K562 (cell line): ENCODE measurements at regions not wholly inside any gene's neighbourhood (a gene's known extent, or its start where the extent isn't known, plus 50 kb on each side); places are given as distances from the start of the nearest gene placed in this dataset.

Experiments
- ATAC-seq: fragments of 200-7000 bp; cut with Tn5 transposase; 3 replicates; pipeline ENCODE4 v1.9.1; 2020; ENCODE audit warnings: moderate library complexity
- BruUV-seq: library from RNA; stranded (reverse); fragments of 400-500 nt; replicated peaks from 2 replicates; lab custom pipeline; 2021; lab: Mats Ljungman, UMichigan
- CTCF ChIA-PET: fragments of 300-600 bp; formaldehyde crosslinking; extraction: SDS; loops from one replicate; lab custom pipeline; 2021; ENCODE audit warnings: low intra/inter-chr PET ratio; lab: Yijun Ruan, JAX
- POLR2A ChIA-PET: fragments of 300-600, 350-650 bp; sonication (Branson Sonifier 250); formaldehyde crosslinking; extraction: SDS; loops from one replicate; lab custom pipeline; 2021; ENCODE audit warnings: antibody characterized with exemption, inconsistent platforms; lab: Yijun Ruan, JAX
- DNase-seq, 4 experiments: peaks; one replicate each; pipeline versions ENCODE4 v3.0.0 to v3.0.0-alpha.2; 2011 to 2018; ENCODE audit warnings: low spot score in 3 of 4, mixed read lengths in 3 of 4; ENCODE audit errors: extremely low read depth in 1 of 4
- FAIRE-seq: peaks from 2 replicates; lab custom pipeline; 2011; peaks lifted over from hg19 to GRCh38; lab: Jason Lieb, UNC
- H2AFZ ChIP-seq: 2 replicates; pipeline ENCODE4 v1.6.0; 2011; ENCODE audit warnings: low read depth, low read length, control low read depth, inconsistent platforms
- H3K27ac ChIP-seq: fragments of 200-600 bp; 3 replicates; pipeline ENCODE4 v1.8.0; 2011; ENCODE audit warnings: low read depth, mild to moderate bottlenecking, control low read depth, inconsistent platforms, low read length, moderate library complexity, mixed read lengths; ENCODE audit errors: extremely low read depth
- H3K27me3 ChIP-seq, 2 experiments: fragments of 300-600 bp in 1 of 2; 2 replicates in 1 of 2; 3 replicates in 1 of 2; pipeline versions ENCODE4 v1.6.0 to v1.8.0; 2011; ENCODE audit warnings: inconsistent platforms in 2 of 2, low read length in 2 of 2, mild to moderate bottlenecking in 1 of 2, mixed read lengths in 1 of 2, moderate library complexity in 1 of 2; ENCODE audit not compliant: control insufficient read depth in 2 of 2, insufficient read depth in 2 of 2
- H3K36me3 ChIP-seq: fragments of 300-600 bp; 3 replicates; pipeline ENCODE4 v1.8.0; 2011; ENCODE audit warnings: mild to moderate bottlenecking, low read length, inconsistent platforms; ENCODE audit not compliant: control insufficient read depth, insufficient read depth
- H3K4me1 ChIP-seq, 2 experiments: fragments of 200-600 bp in 1 of 2; replicated peaks in 1 of 2; 2 replicates in 1 of 2; 3 replicates in 1 of 2; pipeline versions ENCODE4 v1.5.1 to v1.8.0; 2011; ENCODE audit warnings: inconsistent platforms in 2 of 2, low read length in 2 of 2, mild to moderate bottlenecking in 1 of 2, mixed read lengths in 1 of 2, moderate library complexity in 1 of 2; ENCODE audit not compliant: control insufficient read depth in 2 of 2, insufficient read depth in 2 of 2
- H3K4me2 ChIP-seq: 2 replicates; pipeline ENCODE4 v1.6.1; 2011; ENCODE audit warnings: low read length, control low read depth, inconsistent platforms, mixed read lengths; ENCODE audit not compliant: insufficient read depth
- H3K4me3 ChIP-seq: fragments of 200-600 bp; sonication (generic), shearing (Covaris generic); 2 replicates; pipeline ENCODE4 v1.5.1; 2016; ENCODE audit warnings: control low read depth, inconsistent platforms
- H3K79me2 ChIP-seq: fragments of 200-600 bp; 3 replicates; pipeline ENCODE4 v1.8.0; 2011; ENCODE audit warnings: low read length, inconsistent platforms; ENCODE audit not compliant: control insufficient read depth, insufficient read depth
- H3K9ac ChIP-seq, 2 experiments: 2 replicates each; pipeline versions ENCODE4 v1.6.0 to v1.6.1; 2011; ENCODE audit warnings: low read depth in 2 of 2, low read length in 2 of 2, control low read depth in 1 of 2, inconsistent platforms in 1 of 2, mild to moderate bottlenecking in 1 of 2, mixed read lengths in 1 of 2; ENCODE audit not compliant: insufficient read depth in 1 of 2
- H3K9me1 ChIP-seq: one replicate; pipeline ENCODE4 v1.6.0; 2011; ENCODE audit warnings: inconsistent platforms, mild to moderate bottlenecking, low read length, moderate library complexity; ENCODE audit not compliant: control insufficient read depth, insufficient read depth
- H3K9me3 ChIP-seq: replicated peaks from 2 replicates; pipeline ENCODE4 v1.5.1; 2011; ENCODE audit warnings: low read depth, low read length, inconsistent platforms; ENCODE audit not compliant: control insufficient read depth, insufficient read depth
- H4K20me1 ChIP-seq: replicated peaks from 2 replicates; pipeline ENCODE4 v1.6.1; 2011; ENCODE audit warnings: low read length, inconsistent platforms, mixed read lengths; ENCODE audit not compliant: control insufficient read depth, insufficient read depth
- BCL6 ChIP-seq: fragments of 250-450 bp; sonication (Bioruptor Pico); IDR thresholded peaks from 2 replicates; pipeline ENCODE4 v1.4.0; 2020
- HDAC2 ChIP-seq: fragments of 450-650 bp; IDR thresholded peaks from 2 replicates; pipeline ENCODE4 v1.6.1; 2016; ENCODE audit warnings: mild to moderate bottlenecking
- KLF1 ChIP-seq: fragments of 450-650 bp; IDR thresholded peaks from 2 replicates; pipeline ENCODE4 v1.6.1; 2016; ENCODE audit warnings: missing genetic modification characterization, missing compliant biosample characterization
- MAFF ChIP-seq: IDR thresholded peaks from 2 replicates; pipeline ENCODE4 v1.6.1; 2012; ENCODE audit warnings: low read length, improper control_type of control experiment
- NCOA4 ChIP-seq: fragments of 450-650 bp; IDR thresholded peaks from 2 replicates; pipeline ENCODE4 v1.6.1; 2018; ENCODE audit warnings: mild to moderate bottlenecking; ENCODE audit not compliant: partially characterized antibody
- SNRNP70 ChIP-seq: fragments of 200-400 bp; formaldehyde crosslinking; optimal IDR thresholded peaks from 2 replicates; pipeline ENCODE3; 2017; ENCODE audit warnings: low read depth, low read length
- TGIF2 ChIP-seq: sonication (generic); formaldehyde crosslinking; IDR thresholded peaks from 2 replicates; pipeline ENCODE4 v1.8.1; 2022; ENCODE audit warnings: mild to moderate bottlenecking, missing genetic modification reagents, moderate library complexity
- ZBTB17 ChIP-seq: fragments of 450-650 bp; formaldehyde crosslinking; IDR thresholded peaks from 2 replicates; pipeline ENCODE4 v1.4.0; 2020; ENCODE audit warnings: mild to moderate bottlenecking
- ZFP30 ChIP-seq: fragments of 250-450 bp; sonication (Bioruptor Pico); IDR thresholded peaks from 2 replicates; pipeline ENCODE4 v1.8.0; 2022; ENCODE audit warnings: moderate library complexity, mild to moderate bottlenecking, inconsistent platforms, borderline replicate concordance
- ZNF274 ChIP-seq: IDR thresholded peaks from 2 replicates; pipeline ENCODE4 v1.6.1; 2011; ENCODE audit warnings: low read depth, mild to moderate bottlenecking, low read length, moderate library complexity, borderline replicate concordance
- ZNF431 ChIP-seq: sonication (generic); formaldehyde crosslinking; IDR thresholded peaks from 2 replicates; pipeline ENCODE4 v1.8.0; 2022; ENCODE audit warnings: mild to moderate bottlenecking, missing genetic modification reagents
- WGBS: fragments of 100-300 bp; shearing (Covaris generic); methylation state at CpG from one replicate; pipeline ENCODE4 v1.1.6; 2016; ENCODE audit warnings: low coverage, mixed read lengths; ENCODE audit not compliant: insufficient coverage; ENCODE audit errors: missing lambda C conversion rate; 5-methylcytosine and 5-hydroxymethylcytosine counted together
- in situ Hi-C: fragments of 300-500 bp; cut with MboI; formaldehyde crosslinking; loops from 4 replicates; pipeline ENCODE4 v1.15.0; 2018; ENCODE audit warnings: inconsistent platforms, mixed read lengths
- intact Hi-C: fragments of 100-400 bp; cut with micrococcal nuclease; formaldehyde crosslinking; loops from 2 replicates; pipeline ENCODE4 v1.14.2; 2022
- TF ChIP-seq, protein P1 (sequence below): fragments of 250-450 bp; sonication (Bioruptor Pico); IDR thresholded peaks from 2 replicates; pipeline ENCODE4 v1.5.0; 2021; ENCODE audit warnings: mild to moderate bottlenecking, moderate library complexity
- TF ChIP-seq, protein P2 (sequence below): IDR thresholded peaks from 2 replicates; pipeline ENCODE4 v1.6.1; 2011; ENCODE audit warnings: borderline replicate concordance, low read depth, mild to moderate bottlenecking, moderate library complexity, low read length; ENCODE audit not compliant: insufficient read depth, poor library complexity, severe bottlenecking
- TF ChIP-seq, protein P3 (sequence below): fragments of 450-650 bp; formaldehyde crosslinking; IDR thresholded peaks from 2 replicates; pipeline ENCODE4 v1.4.0; 2020; ENCODE audit warnings: mild to moderate bottlenecking, moderate library complexity

- TF ChIP-seq, protein P1, sequence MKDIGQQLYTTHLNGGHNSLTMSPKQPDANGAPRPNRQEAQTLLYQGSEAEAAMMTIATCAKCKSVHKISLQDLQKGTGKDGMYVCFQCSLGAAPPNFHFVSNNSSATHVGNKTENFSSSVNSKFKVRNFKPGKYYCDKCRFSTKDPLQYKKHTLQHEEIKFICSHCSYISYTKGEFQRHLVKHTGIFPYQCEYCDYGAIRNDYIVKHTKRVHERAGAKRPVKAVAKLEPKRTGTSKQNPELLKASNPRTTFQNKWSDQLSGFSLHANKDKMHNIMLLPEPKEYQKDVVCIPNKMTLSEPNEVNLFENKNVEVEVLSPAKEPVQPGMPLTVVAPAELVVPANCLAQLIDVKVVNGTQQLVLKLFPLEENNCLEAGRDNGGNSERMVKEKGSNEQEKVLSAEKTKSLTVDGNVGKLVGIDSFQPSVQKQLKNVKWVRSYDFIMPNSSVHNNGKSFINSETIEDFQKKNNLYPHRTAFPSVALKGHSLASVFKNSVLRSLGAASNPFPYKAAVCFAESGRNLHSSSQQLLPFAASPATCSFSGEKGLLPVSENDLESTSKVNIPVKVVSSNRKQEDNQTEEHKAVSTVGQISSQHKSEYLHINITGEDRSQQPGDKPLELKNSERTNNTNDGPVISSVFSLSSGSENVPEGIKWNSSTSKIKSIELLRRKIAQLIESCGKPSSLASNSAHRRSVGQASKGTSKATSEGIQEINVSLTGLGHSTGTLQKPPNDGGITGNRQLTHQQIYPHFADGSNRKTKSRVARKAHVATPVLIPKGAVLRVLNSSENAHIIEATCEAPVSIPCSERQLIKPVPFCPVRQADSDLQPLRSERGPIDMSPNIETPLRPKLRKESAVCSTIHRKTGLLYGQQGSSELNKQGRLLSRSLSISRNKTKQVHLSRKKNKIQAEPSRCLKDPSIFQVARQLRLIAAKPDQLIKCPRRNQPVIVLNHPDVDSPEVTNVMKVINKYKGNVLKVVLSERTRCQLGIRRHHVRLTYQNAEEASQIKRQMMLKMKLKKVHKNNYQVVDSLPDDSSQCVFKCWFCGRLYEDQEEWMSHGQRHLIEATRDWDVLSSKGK (CRISPR knock-in tag): no peak
- no peak for TF ChIP-seq ZNF431 (CRISPR knock-in tag)
- TF ChIP-seq NCOA4: no peak
- TF ChIP-seq, protein P2, sequence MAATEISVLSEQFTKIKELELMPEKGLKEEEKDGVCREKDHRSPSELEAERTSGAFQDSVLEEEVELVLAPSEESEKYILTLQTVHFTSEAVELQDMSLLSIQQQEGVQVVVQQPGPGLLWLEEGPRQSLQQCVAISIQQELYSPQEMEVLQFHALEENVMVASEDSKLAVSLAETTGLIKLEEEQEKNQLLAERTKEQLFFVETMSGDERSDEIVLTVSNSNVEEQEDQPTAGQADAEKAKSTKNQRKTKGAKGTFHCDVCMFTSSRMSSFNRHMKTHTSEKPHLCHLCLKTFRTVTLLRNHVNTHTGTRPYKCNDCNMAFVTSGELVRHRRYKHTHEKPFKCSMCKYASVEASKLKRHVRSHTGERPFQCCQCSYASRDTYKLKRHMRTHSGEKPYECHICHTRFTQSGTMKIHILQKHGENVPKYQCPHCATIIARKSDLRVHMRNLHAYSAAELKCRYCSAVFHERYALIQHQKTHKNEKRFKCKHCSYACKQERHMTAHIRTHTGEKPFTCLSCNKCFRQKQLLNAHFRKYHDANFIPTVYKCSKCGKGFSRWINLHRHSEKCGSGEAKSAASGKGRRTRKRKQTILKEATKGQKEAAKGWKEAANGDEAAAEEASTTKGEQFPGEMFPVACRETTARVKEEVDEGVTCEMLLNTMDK: no peak
- TF ChIP-seq, all 486 proteins: peak for 0
Observed at GRCh38 chrX:74211911-74212310, 92.1 kb upstream of the ZCCHC13 start (continued).

- ATAC-seq: no peak
- BruUV-seq: no TSS peak
- no peak overlapping the region for H3K4me3 ChIP-seq
- 33% methylated on average over 3 of the region's 3 CpGs for WGBS
- no peaks in the 10 kb centered on the region for H3K79me2 ChIP-seq
- intact Hi-C loops: no loop called here
- H3K27ac ChIP-seq: no peak overlapping the region
- FAIRE-seq: no peak
- no peak overlapping the region for H3K4me2 ChIP-seq
- H3K36me3 ChIP-seq: 0 out of 3 replicates have a peak, but pooled peaks cover 2% of the 10 kb centered on the region
- no peak overlapping the region for H2AFZ ChIP-seq
- in situ Hi-C loops: no loop called here
- H3K9ac ChIP-seq: no peak overlapping the region
- POLR2A ChIA-PET: no interaction called here
- H3K27me3 ChIP-seq: no peaks in the 10 kb centered on the region
- no peaks in the 10 kb centered on the region for H3K9me1 ChIP-seq
- no peaks in the 10 kb centered on the region for H3K4me1 ChIP-seq
- CTCF ChIA-PET: no interaction called here
- DNase-seq: no peak
- H3K9me3 ChIP-seq: no peaks in the 10 kb centered on the region
- no peaks in the 10 kb centered on the region for H4K20me1 ChIP-seq
- TF ChIP-seq KLF1 (no peak), SNRNP70 (no peak), ZNF274 (no peak), ZFP30 (CRISPR knock-in tag) (no peak), BCL6 (CRISPR knock-in tag) (no peak), ZBTB17 (CRISPR knock-in tag) (no peak), MAFF (no peak), HDAC2 (no peak), TGIF2 (CRISPR knock-in tag) (no peak)
- TF ChIP-seq, protein P3, sequence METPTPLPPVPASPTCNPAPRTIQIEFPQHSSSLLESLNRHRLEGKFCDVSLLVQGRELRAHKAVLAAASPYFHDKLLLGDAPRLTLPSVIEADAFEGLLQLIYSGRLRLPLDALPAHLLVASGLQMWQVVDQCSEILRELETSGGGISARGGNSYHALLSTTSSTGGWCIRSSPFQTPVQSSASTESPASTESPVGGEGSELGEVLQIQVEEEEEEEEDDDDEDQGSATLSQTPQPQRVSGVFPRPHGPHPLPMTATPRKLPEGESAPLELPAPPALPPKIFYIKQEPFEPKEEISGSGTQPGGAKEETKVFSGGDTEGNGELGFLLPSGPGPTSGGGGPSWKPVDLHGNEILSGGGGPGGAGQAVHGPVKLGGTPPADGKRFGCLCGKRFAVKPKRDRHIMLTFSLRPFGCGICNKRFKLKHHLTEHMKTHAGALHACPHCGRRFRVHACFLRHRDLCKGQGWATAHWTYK (CRISPR knock-in tag): no peak
Observed at GRCh38 chrX:74207539-74207938, 96.4 kb upstream of the ZCCHC13 start.
